GM23338 (cell line): ENCODE measurements at regions not wholly inside any gene's neighbourhood (a gene's known extent, or its start where the extent isn't known, plus 50 kb on each side); places are given as distances from the start of the nearest gene placed in this dataset.

Source experiments
- ATAC-seq: fragments of 200-7000 bp; cut with Tn5 transposase; 3 replicates; pipeline ENCODE4 v1.9.1; 2020
- DNase-seq: peaks from one replicate; pipeline ENCODE4 v3.0.0-alpha.2; 2015; ENCODE audit warnings: low spot score
- H2AFZ ChIP-seq: fragments of 200-600 bp; sonication (generic); 2 replicates; pipeline ENCODE4 v1.8.0; 2016; ENCODE audit warnings: antibody characterized with exemption, mild to moderate bottlenecking, moderate library complexity
- H3F3A ChIP-seq: fragments of 200-600 bp; sonication (generic); replicated peaks from 2 replicates; pipeline ENCODE4 v1.8.0; 2017; ENCODE audit warnings: antibody characterized with exemption, mixed run types, low read depth
- H3K27ac ChIP-seq: fragments of 200-600 bp; sonication (generic); 2 replicates; pipeline ENCODE4 v1.6.1; 2016; ENCODE audit warnings: low read depth
- H3K27me3 ChIP-seq: fragments of 200-600 bp; sonication (generic); 2 replicates; pipeline ENCODE4 v1.8.0; 2016; ENCODE audit warnings: mild to moderate bottlenecking, mixed run types, moderate library complexity; ENCODE audit not compliant: insufficient read depth
- H3K36me3 ChIP-seq: fragments of 200-600 bp; sonication (generic); 2 replicates; pipeline ENCODE4 v1.8.0; 2016; ENCODE audit warnings: mild to moderate bottlenecking; ENCODE audit not compliant: insufficient read depth
- H3K4me1 ChIP-seq: fragments of 200-600 bp; sonication (generic); 2 replicates; pipeline ENCODE4 v1.8.0; 2016; ENCODE audit warnings: mild to moderate bottlenecking, moderate library complexity; ENCODE audit not compliant: insufficient read depth
- H3K4me2 ChIP-seq: fragments of 200-600 bp; sonication (generic); 2 replicates; pipeline ENCODE4 v1.7.1; 2017; ENCODE audit warnings: mixed run types
- H3K4me3 ChIP-seq: fragments of 200-600 bp; sonication (generic); 2 replicates; pipeline ENCODE4 v1.6.1; 2016; ENCODE audit warnings: mixed run types
- H3K79me2 ChIP-seq: fragments of 200-600 bp; sonication (generic); replicated peaks from 2 replicates; pipeline ENCODE4 v1.8.0; 2017; ENCODE audit warnings: mild to moderate bottlenecking; ENCODE audit not compliant: insufficient read depth
- H3K9me2 ChIP-seq: fragments of 200-600 bp; sonication (generic); 2 replicates; pipeline ENCODE4 v1.8.0; 2017; ENCODE audit not compliant: insufficient read depth
- H4K20me1 ChIP-seq: fragments of 200-600 bp; sonication (generic); replicated peaks from 2 replicates; pipeline ENCODE4 v1.8.0; 2017; ENCODE audit warnings: mild to moderate bottlenecking; ENCODE audit not compliant: insufficient read depth
- H3K27ac Mint-ChIP-seq: 2 replicates; pipeline ENCODE4 v1.8.0; 2020; ENCODE audit warnings: inconsistent platforms, mild to moderate bottlenecking, moderate library complexity, mixed read lengths
- H3K27me3 Mint-ChIP-seq: 3 replicates; pipeline ENCODE4 v1.8.0; 2022; ENCODE audit warnings: low read depth, mild to moderate bottlenecking, moderate library complexity, mixed read lengths, inconsistent platforms; ENCODE audit not compliant: insufficient read depth, poor library complexity
- H3K36me3 Mint-ChIP-seq: 3 replicates; pipeline ENCODE4 v1.8.0; 2021; ENCODE audit warnings: low read depth, mild to moderate bottlenecking, inconsistent platforms, moderate library complexity, mixed read lengths
- H3K4me1 Mint-ChIP-seq: 3 replicates; pipeline ENCODE4 v1.8.0; 2020; ENCODE audit warnings: mild to moderate bottlenecking, inconsistent platforms, mixed read lengths
- H3K4me3 Mint-ChIP-seq: 3 replicates; pipeline ENCODE4 v1.8.0; 2021; ENCODE audit warnings: moderate library complexity, mild to moderate bottlenecking, inconsistent platforms, mixed read lengths
- H3K9me3 Mint-ChIP-seq: 3 replicates; pipeline ENCODE4 v1.8.0; 2020; ENCODE audit warnings: moderate library complexity, mild to moderate bottlenecking, inconsistent platforms, mixed read lengths
- CREB1 ChIP-seq: fragments of 250-450 bp; sonication (Bioruptor Pico); IDR thresholded peaks from 2 replicates; pipeline ENCODE4 v1.5.0; 2020; ENCODE audit warnings: low read depth, mild to moderate bottlenecking, moderate library complexity
- CTCF ChIP-seq, 2 experiments: fragments of 200-600 bp in 1 of 2; sonication (generic) in 1 of 2; conservative IDR thresholded peaks; 2 replicates each; pipeline versions ENCODE4 v1.5.1 to v1.6.1; 2016 to 2017; ENCODE audit warnings: antibody characterized with exemption in 2 of 2, low read depth in 2 of 2, mild to moderate bottlenecking in 2 of 2, moderate library complexity in 1 of 2
- ETS1 ChIP-seq: IDR thresholded peaks from 2 replicates; pipeline ENCODE4 v1.6.1; 2016; ENCODE audit warnings: antibody characterized with exemption
- EZH2 ChIP-seq: fragments of 200-600 bp; sonication (generic); IDR thresholded peaks from one replicate; pipeline ENCODE4 v1.8.0; 2017; ENCODE audit warnings: antibody characterized with exemption, mild to moderate bottlenecking, low read depth; ENCODE audit not compliant: unreplicated experiment
- EZH2phosphoT487 ChIP-seq: fragments of 200-600 bp; sonication (generic); IDR thresholded peaks from one replicate; pipeline ENCODE4 v1.8.1; 2018; ENCODE audit warnings: antibody characterized with exemption; ENCODE audit not compliant: unreplicated experiment
- JUNB ChIP-seq: IDR thresholded peaks from one replicate; pipeline ENCODE4 v1.6.1; 2016; ENCODE audit warnings: antibody characterized with exemption; ENCODE audit not compliant: unreplicated experiment
- NANOG ChIP-seq: IDR thresholded peaks from 2 replicates; pipeline ENCODE4 v1.6.1; 2016; ENCODE audit warnings: antibody characterized with exemption, borderline replicate concordance
- POLR2AphosphoS5 ChIP-seq: IDR thresholded peaks from 2 replicates; pipeline ENCODE4 v1.6.1; 2016; ENCODE audit warnings: antibody characterized with exemption, low read depth
- REST ChIP-seq: IDR thresholded peaks from one replicate; pipeline ENCODE4 v1.6.1; 2018; ENCODE audit warnings: antibody characterized with exemption; ENCODE audit not compliant: unreplicated experiment
- STAT1 ChIP-seq: IDR thresholded peaks from one replicate; pipeline ENCODE4 v1.6.1; 2016; ENCODE audit warnings: antibody characterized with exemption; ENCODE audit not compliant: unreplicated experiment
- ZNF114 ChIP-seq: fragments of 250-450 bp; sonication (Bioruptor Pico); IDR thresholded peaks from 2 replicates; pipeline ENCODE4 v1.5.0; 2020; ENCODE audit warnings: mild to moderate bottlenecking, moderate library complexity
- ZNF331 ChIP-seq: fragments of 250-450 bp; sonication (Bioruptor Pico); IDR thresholded peaks from 2 replicates; pipeline ENCODE4 v1.5.0; 2020; ENCODE audit warnings: low read depth, mild to moderate bottlenecking, moderate library complexity
- ZNF462 ChIP-seq: fragments of 250-450 bp; sonication (Bioruptor Pico); IDR thresholded peaks from 2 replicates; pipeline ENCODE4 v1.5.0; 2020; ENCODE audit warnings: mild to moderate bottlenecking, moderate library complexity

- no peak overlapping the region for H3K27ac ChIP-seq
- H4K20me1 ChIP-seq, result no peaks in the 10 kb centered on the region
- H3K27me3 ChIP-seq, result no peaks in the 10 kb centered on the region
- Mint-ChIP-seq H3K36me3 (peaks cover 16% of the 10 kb centered on the region), H3K27me3 (peaks cover 6% of the 10 kb centered on the region), H3K4me3 (no peak overlapping the region), H3K27ac (no peak overlapping the region), H3K9me3 (peaks cover 18% of the 10 kb centered on the region), H3K4me1 (peaks cover 4% of the 10 kb centered on the region)
- no peaks in the 10 kb centered on the region for H3K36me3 ChIP-seq
- ATAC-seq (no peak), DNase-seq (no peak)
- H2AFZ ChIP-seq, result no peak overlapping the region
- no peak overlapping the region for H3K4me2 ChIP-seq
- H3K79me2 ChIP-seq, result no peaks in the 10 kb centered on the region
- H3F3A ChIP-seq, result no peaks in the 10 kb centered on the region
- H3K9me2 ChIP-seq, result 0 out of 2 replicates have a peak, but pooled peaks cover 9% of the 10 kb centered on the region
- TF ChIP-seq JUNB (no peak), CREB1 (CRISPR knock-in tag) (no peak), STAT1 (no peak), ZNF114 (no peak), EZH2phosphoT487 (no peak), ZNF331 (CRISPR knock-in tag) (no peak), ZNF462 (CRISPR knock-in tag) (no peak), EZH2 (no peak), ETS1 (no peak), POLR2AphosphoS5 (no peak), REST (no peak), NANOG (no peak), CTCF (conservative IDR thresholded peaks at IDR 0.05; ENCODE audit: low read depth in 2 of 2) (no peak)
- no peak overlapping the region for H3K4me3 ChIP-seq
- H3K4me1 ChIP-seq, result peaks cover under 1% of the 10 kb centered on the region; the same call in 1 of the 2 replicates
Observed at GRCh38 chr2:58756336-58756735, 515.2 kb upstream of the FANCL start.
